Trophoblast cell (in vitro differentiated cells and primary cell): ENCODE measurements at regions not wholly inside any gene's neighbourhood (a gene's known extent, or its start where the extent isn't known, plus 50 kb on each side); places are given as distances from the start of the nearest gene placed in this dataset.

ENCODE experiments used
- DNase-seq, 2 donors: peaks; one replicate each; pipeline ENCODE4 v3.0.0-alpha.2; 2016
- H2AFZ ChIP-seq: 2 replicates; pipeline ENCODE4 v1.6.1; 2013; ENCODE audit warnings: low read length, moderate library complexity, mild to moderate bottlenecking; ENCODE audit not compliant: insufficient read depth, poor library complexity
- H2AK5ac ChIP-seq: 2 replicates; pipeline ENCODE4 v1.6.1; 2013; ENCODE audit warnings: mild to moderate bottlenecking, low read length
- H2BK120ac ChIP-seq: 2 replicates; pipeline ENCODE4 v1.6.1; 2013; ENCODE audit warnings: low read length, mild to moderate bottlenecking, moderate library complexity; ENCODE audit not compliant: insufficient read depth, poor library complexity
- H2BK12ac ChIP-seq: 2 replicates; pipeline ENCODE4 v1.6.1; 2013; ENCODE audit warnings: mild to moderate bottlenecking, low read length, moderate library complexity
- H2BK5ac ChIP-seq: 2 replicates; pipeline ENCODE4 v1.6.1; 2013; ENCODE audit warnings: low read length, low read depth, moderate library complexity, mild to moderate bottlenecking; ENCODE audit not compliant: poor library complexity
- H3K14ac ChIP-seq: 2 replicates; pipeline ENCODE4 v1.6.1; 2013; ENCODE audit warnings: mild to moderate bottlenecking, low read length
- H3K18ac ChIP-seq: 2 replicates; pipeline ENCODE4 v1.6.1; 2013; ENCODE audit warnings: mild to moderate bottlenecking, low read length
- H3K23ac ChIP-seq: 2 replicates; pipeline ENCODE4 v1.6.1; 2013; ENCODE audit warnings: low read length
- H3K27ac ChIP-seq: 2 replicates; pipeline ENCODE4 v1.5.1; 2013; ENCODE audit warnings: low read depth, mild to moderate bottlenecking, inconsistent platforms, low read length, moderate library complexity
- H3K27me3 ChIP-seq: 2 replicates; pipeline ENCODE4 v1.6.1; 2013; ENCODE audit warnings: inconsistent platforms, mild to moderate bottlenecking, low read length, moderate library complexity; ENCODE audit not compliant: insufficient read depth
- H3K36me3 ChIP-seq, 2 experiments: 1 replicate in 1 of 2; 2 replicates in 1 of 2; pipeline ENCODE4 v1.6.1; 2013; ENCODE audit warnings: low read length in 2 of 2, mild to moderate bottlenecking in 2 of 2, moderate library complexity in 1 of 2; ENCODE audit not compliant: insufficient read depth in 2 of 2, control insufficient read depth in 1 of 2
- H3K4ac ChIP-seq: 2 replicates; pipeline ENCODE4 v1.6.1; 2013; ENCODE audit warnings: low read depth, mild to moderate bottlenecking, low read length, moderate library complexity
- H3K4me1 ChIP-seq, 2 experiments: 1 replicate in 1 of 2; 2 replicates in 1 of 2; pipeline ENCODE4 v1.6.1; 2013; ENCODE audit warnings: low read length in 2 of 2, mild to moderate bottlenecking in 2 of 2, moderate library complexity in 1 of 2; ENCODE audit not compliant: insufficient read depth in 2 of 2, control insufficient read depth in 1 of 2
- H3K4me2 ChIP-seq: 2 replicates; pipeline ENCODE4 v1.6.1; 2013; ENCODE audit warnings: inconsistent platforms, mild to moderate bottlenecking, low read length, moderate library complexity
- H3K4me3 ChIP-seq: 2 replicates; pipeline ENCODE4 v1.5.1; 2013; ENCODE audit warnings: mild to moderate bottlenecking, low read depth, low read length, inconsistent platforms
- H3K79me1 ChIP-seq: one replicate; pipeline ENCODE4 v1.6.1; 2013; ENCODE audit warnings: low read length
- H3K79me2 ChIP-seq: 2 replicates; pipeline ENCODE4 v1.6.1; 2013; ENCODE audit warnings: low read length, mild to moderate bottlenecking; ENCODE audit not compliant: control insufficient read depth, insufficient read depth, poor library complexity
- H3K9ac ChIP-seq: 2 replicates; pipeline ENCODE4 v1.6.1; 2013; ENCODE audit warnings: mild to moderate bottlenecking, low read length
- H3K9me3 ChIP-seq: 2 replicates; pipeline ENCODE4 v1.6.1; 2013; ENCODE audit warnings: low read depth, mild to moderate bottlenecking, control low read depth, inconsistent platforms, low read length; ENCODE audit not compliant: insufficient read depth
- H4K12ac ChIP-seq: 2 replicates; pipeline ENCODE4 v1.6.1; 2013; ENCODE audit warnings: low read depth, mild to moderate bottlenecking, low read length, moderate library complexity
- H4K8ac ChIP-seq: 2 replicates; pipeline ENCODE4 v1.6.1; 2013; ENCODE audit warnings: low read depth, mild to moderate bottlenecking, low read length, moderate library complexity
- H4K91ac ChIP-seq: one replicate; pipeline ENCODE4 v1.6.1; 2013; ENCODE audit warnings: low read depth, mild to moderate bottlenecking, low read length, moderate library complexity
- WGBS: extraction: QIAGEN DNeasy Blood & Tissue Kit; methylation state at CpG from one replicate; pipeline ENCODE4 v1.1.7; 2013; ENCODE audit warnings: missing lambda C conversion rate; ENCODE audit not compliant: insufficient read length, insufficient coverage; ENCODE audit errors: extremely low coverage; 5-methylcytosine and 5-hydroxymethylcytosine counted together

DNA sequence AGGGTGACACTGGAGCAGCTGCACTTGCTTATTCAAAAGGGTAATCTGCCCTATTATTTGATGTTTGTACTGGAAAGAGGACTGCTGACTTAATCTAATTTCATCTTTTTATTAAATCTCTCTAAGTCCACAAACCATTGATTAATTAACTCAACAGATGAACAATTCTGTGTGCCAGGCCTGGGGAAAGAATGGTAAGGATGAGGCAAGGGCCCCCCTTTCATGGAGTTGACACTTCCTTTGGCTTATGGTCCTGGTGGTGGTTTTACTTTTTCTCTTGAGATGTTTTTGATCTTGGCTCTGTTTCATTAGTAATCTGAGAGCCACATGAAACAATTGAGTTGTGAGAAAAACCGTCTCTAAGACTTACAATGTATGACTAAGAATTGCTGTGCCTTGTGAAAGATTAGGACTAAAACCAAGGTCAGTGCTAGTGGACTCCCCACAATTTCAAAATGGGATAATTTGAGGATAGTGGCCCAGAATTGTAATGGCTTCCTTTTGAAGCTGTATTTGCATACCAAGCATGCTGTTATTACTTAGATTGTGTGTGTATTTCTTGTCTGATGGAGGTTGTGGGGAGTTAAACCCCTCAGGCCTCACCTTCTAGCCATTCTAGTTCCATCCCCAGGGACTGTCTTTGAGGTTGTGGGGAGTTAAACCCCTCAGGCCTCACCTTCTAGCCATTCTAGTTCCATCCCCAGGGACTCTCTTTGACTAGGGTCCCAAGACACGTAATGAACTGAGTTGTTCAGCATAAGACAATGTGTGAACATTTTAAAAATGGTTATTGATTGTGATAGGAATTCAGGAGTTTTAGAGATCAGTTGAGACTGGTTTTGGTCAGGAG is 52.5 kb upstream of the EVL start:
- Histone ChIP-seq H3K27me3 (no peaks in the 10 kb centered on the region), H3K79me1 (peaks cover 2% of the 10 kb centered on the region), H3K4me3 (no peak overlapping the region), H3K23ac (no peak overlapping the region), H3K9me3 (no peaks in the 10 kb centered on the region), H3K14ac (no peak overlapping the region), H2BK5ac (no peak overlapping the region), H2AK5ac (no peak overlapping the region), H3K18ac (no peak overlapping the region), H2BK12ac (no peak overlapping the region), H4K91ac (no peak overlapping the region), H3K9ac (no peak overlapping the region), H4K8ac (no peak overlapping the region), H3K4ac (no peak overlapping the region), H2AFZ (no peak overlapping the region), H2BK120ac (no peak overlapping the region), H4K12ac (no peak overlapping the region), H3K36me3 (no peaks in the 10 kb centered on the region), H3K27ac (no peak overlapping the region), H3K4me2 (no peak overlapping the region), H3K79me2 (no peaks in the 10 kb centered on the region), H3K4me1 (no peaks in the 10 kb centered on the region)
- no CpG with 5 or more reads among the region's 2 CpGs for WGBS
- DNase-seq, result no peak

DNA sequence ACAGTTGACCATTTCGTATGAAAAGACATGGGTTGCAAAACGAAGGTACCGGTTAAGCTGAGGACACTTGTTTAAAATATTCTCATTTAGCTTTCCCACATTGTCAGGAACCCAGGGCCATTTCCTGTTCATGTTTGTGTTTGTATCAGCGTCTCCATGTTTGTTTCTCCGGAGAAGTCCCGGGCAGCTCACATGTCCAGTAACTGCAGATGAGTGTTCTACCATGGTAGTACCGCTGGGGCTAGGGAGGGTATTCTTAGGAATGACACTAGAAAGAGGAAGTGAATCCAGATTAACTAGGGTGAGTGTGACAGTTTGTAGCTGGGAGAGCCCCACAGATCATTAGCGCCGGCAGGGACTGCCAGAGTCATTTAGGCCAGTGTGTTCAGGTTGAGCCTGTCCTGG is 50.0 kb upstream of the EVL start:
- Histone ChIP-seq H3K27me3 (no peaks in the 10 kb centered on the region), H2AFZ (no peak overlapping the region), H3K27ac (no peak overlapping the region), H3K4me1 (peaks cover 10 to 13% of the 10 kb centered on the region in 2 experiments), H3K79me1 (peaks cover 2% of the 10 kb centered on the region), H2AK5ac (no peak overlapping the region), H3K14ac (no peak overlapping the region), H3K36me3 (no peaks in the 10 kb centered on the region), H3K4me2 (no peak overlapping the region), H4K91ac (no peak overlapping the region), H3K18ac (no peak overlapping the region), H4K12ac (no peak overlapping the region), H3K79me2 (no peaks in the 10 kb centered on the region), H2BK120ac (no peak overlapping the region), H3K4me3 (no peak overlapping the region), H4K8ac (no peak overlapping the region), H3K9me3 (no peaks in the 10 kb centered on the region), H2BK12ac (no peak overlapping the region), H3K9ac (no peak overlapping the region), H2BK5ac (no peak overlapping the region), H3K4ac (no peak overlapping the region), H3K23ac (no peak overlapping the region)
- peak in 1 of 2 donors; percentile 26 for DNase-seq
- no CpG with 5 or more reads among the region's 9 CpGs for WGBS
